ENCODE measurements at regions not wholly inside any gene's neighbourhood (a gene's known extent, or its start where the extent isn't known, plus 50 kb on each side); places are given as distances from the start of the nearest gene placed in this dataset.

DNA sequence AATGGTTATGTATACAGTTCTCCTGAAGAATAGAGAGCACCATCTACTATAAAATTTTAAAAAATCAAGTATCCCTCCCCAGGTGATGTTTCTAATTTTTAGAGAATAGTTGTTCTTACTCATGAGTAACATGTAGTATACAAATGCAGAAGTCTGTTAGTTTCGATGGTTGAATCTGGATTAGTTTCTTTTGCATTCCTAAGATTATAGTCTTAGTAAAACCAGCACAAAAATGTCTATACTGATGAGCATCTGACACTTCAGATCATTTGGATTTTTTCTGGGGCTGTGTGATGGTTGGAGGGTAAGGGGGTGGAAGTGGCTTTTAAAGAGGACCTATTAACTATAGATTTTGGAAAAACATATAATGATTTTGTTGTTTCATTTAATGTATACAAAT is 167.3 kb upstream of the SGO1 start:
- TF ChIP-seq, protein P1, sequence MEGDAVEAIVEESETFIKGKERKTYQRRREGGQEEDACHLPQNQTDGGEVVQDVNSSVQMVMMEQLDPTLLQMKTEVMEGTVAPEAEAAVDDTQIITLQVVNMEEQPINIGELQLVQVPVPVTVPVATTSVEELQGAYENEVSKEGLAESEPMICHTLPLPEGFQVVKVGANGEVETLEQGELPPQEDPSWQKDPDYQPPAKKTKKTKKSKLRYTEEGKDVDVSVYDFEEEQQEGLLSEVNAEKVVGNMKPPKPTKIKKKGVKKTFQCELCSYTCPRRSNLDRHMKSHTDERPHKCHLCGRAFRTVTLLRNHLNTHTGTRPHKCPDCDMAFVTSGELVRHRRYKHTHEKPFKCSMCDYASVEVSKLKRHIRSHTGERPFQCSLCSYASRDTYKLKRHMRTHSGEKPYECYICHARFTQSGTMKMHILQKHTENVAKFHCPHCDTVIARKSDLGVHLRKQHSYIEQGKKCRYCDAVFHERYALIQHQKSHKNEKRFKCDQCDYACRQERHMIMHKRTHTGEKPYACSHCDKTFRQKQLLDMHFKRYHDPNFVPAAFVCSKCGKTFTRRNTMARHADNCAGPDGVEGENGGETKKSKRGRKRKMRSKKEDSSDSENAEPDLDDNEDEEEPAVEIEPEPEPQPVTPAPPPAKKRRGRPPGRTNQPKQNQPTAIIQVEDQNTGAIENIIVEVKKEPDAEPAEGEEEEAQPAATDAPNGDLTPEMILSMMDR (IDR thresholded peaks at IDR 0.05) = no peak
- TF ChIP-seq SMAD3 (CRISPR knock-in tag; IDR thresholded peaks at IDR 0.05; ENCODE audit: borderline replicate concordance) (no peak), NFE2L1 (CRISPR knock-in tag; IDR thresholded peaks at IDR 0.05) (no peak), ZNF263 (CRISPR knock-in tag; IDR thresholded peaks at IDR 0.05; ENCODE audit: low read depth) (no peak), NR3C1 (CRISPR knock-in tag; conservative IDR thresholded peaks at IDR 0.05; ENCODE audit: low read depth) (no peak), CREB1 (CRISPR knock-in tag; IDR thresholded peaks at IDR 0.05) (no peak)
- TF ChIP-seq, protein P2, sequence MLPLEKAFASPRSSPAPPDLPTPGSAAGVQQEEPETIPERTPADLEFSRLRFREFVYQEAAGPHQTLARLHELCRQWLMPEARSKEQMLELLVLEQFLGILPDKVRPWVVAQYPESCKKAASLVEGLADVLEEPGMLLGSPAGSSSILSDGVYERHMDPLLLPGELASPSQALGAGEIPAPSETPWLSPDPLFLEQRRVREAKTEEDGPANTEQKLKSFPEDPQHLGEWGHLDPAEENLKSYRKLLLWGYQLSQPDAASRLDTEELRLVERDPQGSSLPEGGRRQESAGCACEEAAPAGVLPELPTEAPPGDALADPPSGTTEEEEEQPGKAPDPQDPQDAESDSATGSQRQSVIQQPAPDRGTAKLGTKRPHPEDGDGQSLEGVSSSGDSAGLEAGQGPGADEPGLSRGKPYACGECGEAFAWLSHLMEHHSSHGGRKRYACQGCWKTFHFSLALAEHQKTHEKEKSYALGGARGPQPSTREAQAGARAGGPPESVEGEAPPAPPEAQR (CRISPR knock-in tag; IDR thresholded peaks at IDR 0.05) = no peak
- TF ChIP-seq, protein P3, sequence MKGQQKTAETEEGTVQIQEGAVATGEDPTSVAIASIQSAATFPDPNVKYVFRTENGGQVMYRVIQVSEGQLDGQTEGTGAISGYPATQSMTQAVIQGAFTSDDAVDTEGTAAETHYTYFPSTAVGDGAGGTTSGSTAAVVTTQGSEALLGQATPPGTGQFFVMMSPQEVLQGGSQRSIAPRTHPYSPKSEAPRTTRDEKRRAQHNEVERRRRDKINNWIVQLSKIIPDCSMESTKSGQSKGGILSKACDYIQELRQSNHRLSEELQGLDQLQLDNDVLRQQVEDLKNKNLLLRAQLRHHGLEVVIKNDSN (CRISPR knock-in tag; IDR thresholded peaks at IDR 0.05) = no peak
- TF ChIP-seq, protein P4, sequence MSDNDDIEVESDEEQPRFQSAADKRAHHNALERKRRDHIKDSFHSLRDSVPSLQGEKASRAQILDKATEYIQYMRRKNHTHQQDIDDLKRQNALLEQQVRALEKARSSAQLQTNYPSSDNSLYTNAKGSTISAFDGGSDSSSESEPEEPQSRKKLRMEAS (CRISPR knock-in tag; IDR thresholded peaks at IDR 0.05) = no peak
- TF ChIP-seq, protein P5, sequence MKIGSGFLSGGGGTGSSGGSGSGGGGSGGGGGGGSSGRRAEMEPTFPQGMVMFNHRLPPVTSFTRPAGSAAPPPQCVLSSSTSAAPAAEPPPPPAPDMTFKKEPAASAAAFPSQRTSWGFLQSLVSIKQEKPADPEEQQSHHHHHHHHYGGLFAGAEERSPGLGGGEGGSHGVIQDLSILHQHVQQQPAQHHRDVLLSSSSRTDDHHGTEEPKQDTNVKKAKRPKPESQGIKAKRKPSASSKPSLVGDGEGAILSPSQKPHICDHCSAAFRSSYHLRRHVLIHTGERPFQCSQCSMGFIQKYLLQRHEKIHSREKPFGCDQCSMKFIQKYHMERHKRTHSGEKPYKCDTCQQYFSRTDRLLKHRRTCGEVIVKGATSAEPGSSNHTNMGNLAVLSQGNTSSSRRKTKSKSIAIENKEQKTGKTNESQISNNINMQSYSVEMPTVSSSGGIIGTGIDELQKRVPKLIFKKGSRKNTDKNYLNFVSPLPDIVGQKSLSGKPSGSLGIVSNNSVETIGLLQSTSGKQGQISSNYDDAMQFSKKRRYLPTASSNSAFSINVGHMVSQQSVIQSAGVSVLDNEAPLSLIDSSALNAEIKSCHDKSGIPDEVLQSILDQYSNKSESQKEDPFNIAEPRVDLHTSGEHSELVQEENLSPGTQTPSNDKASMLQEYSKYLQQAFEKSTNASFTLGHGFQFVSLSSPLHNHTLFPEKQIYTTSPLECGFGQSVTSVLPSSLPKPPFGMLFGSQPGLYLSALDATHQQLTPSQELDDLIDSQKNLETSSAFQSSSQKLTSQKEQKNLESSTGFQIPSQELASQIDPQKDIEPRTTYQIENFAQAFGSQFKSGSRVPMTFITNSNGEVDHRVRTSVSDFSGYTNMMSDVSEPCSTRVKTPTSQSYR (CRISPR knock-in tag; IDR thresholded peaks at IDR 0.05) = no peak
- TF ChIP-seq, protein P6, sequence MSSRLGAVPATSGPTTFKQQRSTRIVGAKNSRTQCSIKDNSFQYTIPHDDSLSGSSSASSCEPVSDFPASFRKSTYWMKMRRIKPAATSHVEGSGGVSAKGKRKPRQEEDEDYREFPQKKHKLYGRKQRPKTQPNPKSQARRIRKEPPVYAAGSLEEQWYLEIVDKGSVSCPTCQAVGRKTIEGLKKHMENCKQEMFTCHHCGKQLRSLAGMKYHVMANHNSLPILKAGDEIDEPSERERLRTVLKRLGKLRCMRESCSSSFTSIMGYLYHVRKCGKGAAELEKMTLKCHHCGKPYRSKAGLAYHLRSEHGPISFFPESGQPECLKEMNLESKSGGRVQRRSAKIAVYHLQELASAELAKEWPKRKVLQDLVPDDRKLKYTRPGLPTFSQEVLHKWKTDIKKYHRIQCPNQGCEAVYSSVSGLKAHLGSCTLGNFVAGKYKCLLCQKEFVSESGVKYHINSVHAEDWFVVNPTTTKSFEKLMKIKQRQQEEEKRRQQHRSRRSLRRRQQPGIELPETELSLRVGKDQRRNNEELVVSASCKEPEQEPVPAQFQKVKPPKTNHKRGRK (CRISPR knock-in tag; IDR thresholded peaks at IDR 0.05; ENCODE audit: borderline replicate concordance) = no peak
- TF ChIP-seq, protein P7, sequence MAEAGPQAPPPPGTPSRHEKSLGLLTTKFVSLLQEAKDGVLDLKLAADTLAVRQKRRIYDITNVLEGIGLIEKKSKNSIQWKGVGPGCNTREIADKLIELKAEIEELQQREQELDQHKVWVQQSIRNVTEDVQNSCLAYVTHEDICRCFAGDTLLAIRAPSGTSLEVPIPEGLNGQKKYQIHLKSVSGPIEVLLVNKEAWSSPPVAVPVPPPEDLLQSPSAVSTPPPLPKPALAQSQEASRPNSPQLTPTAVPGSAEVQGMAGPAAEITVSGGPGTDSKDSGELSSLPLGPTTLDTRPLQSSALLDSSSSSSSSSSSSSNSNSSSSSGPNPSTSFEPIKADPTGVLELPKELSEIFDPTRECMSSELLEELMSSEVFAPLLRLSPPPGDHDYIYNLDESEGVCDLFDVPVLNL (CRISPR knock-in tag; IDR thresholded peaks at IDR 0.05; ENCODE audit: borderline replicate concordance, low read depth) = no peak
- TF ChIP-seq, protein P8, sequence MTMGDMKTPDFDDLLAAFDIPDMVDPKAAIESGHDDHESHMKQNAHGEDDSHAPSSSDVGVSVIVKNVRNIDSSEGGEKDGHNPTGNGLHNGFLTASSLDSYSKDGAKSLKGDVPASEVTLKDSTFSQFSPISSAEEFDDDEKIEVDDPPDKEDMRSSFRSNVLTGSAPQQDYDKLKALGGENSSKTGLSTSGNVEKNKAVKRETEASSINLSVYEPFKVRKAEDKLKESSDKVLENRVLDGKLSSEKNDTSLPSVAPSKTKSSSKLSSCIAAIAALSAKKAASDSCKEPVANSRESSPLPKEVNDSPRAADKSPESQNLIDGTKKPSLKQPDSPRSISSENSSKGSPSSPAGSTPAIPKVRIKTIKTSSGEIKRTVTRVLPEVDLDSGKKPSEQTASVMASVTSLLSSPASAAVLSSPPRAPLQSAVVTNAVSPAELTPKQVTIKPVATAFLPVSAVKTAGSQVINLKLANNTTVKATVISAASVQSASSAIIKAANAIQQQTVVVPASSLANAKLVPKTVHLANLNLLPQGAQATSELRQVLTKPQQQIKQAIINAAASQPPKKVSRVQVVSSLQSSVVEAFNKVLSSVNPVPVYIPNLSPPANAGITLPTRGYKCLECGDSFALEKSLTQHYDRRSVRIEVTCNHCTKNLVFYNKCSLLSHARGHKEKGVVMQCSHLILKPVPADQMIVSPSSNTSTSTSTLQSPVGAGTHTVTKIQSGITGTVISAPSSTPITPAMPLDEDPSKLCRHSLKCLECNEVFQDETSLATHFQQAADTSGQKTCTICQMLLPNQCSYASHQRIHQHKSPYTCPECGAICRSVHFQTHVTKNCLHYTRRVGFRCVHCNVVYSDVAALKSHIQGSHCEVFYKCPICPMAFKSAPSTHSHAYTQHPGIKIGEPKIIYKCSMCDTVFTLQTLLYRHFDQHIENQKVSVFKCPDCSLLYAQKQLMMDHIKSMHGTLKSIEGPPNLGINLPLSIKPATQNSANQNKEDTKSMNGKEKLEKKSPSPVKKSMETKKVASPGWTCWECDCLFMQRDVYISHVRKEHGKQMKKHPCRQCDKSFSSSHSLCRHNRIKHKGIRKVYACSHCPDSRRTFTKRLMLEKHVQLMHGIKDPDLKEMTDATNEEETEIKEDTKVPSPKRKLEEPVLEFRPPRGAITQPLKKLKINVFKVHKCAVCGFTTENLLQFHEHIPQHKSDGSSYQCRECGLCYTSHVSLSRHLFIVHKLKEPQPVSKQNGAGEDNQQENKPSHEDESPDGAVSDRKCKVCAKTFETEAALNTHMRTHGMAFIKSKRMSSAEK (CRISPR knock-in tag; IDR thresholded peaks at IDR 0.05; ENCODE audit: borderline replicate concordance) = no peak
